ENCODE measurements at regions not wholly inside any gene's neighbourhood (a gene's known extent, or its start where the extent isn't known, plus 50 kb on each side); places are given as distances from the start of the nearest gene placed in this dataset.

- TF ChIP-seq EZH2phosphoT487 (IDR thresholded peaks at IDR 0.05; ENCODE audit: low read depth, severe bottlenecking, unreplicated experiment) (no peak), EZH2 (IDR thresholded peaks at IDR 0.05; ENCODE audit: borderline replicate concordance) (no peak), CTCF (IDR thresholded peaks at IDR 0.05; ENCODE audit: poor library complexity) (no peak)
- Histone ChIP-seq H4K20me1 (ENCODE audit: insufficient read depth, poor library complexity, severe bottlenecking) (no peaks in the 10 kb centered on the region), H3K4me1 (ENCODE audit: insufficient read depth) (no peaks in the 10 kb centered on the region), H3K9me2 (replicated peaks; ENCODE audit: insufficient read depth) (no peaks in the 10 kb centered on the region), H3K4me3 (no peak overlapping the region), H2AFZ (no peak overlapping the region), H3K27me3 (no peaks in the 10 kb centered on the region), H3K9me3 (ENCODE audit: low read depth) (no peaks in the 10 kb centered on the region), H3K27ac (no peak overlapping the region), H3K79me2 (no peaks in the 10 kb centered on the region), H3K36me3 (replicated peaks; ENCODE audit: insufficient read depth, low read depth) (no peaks in the 10 kb centered on the region), H3K4me2 (no peak overlapping the region)
- no peak for DNase-seq (ENCODE audit: low spot score)
- 96% methylated on average over 1 of the region's 1 CpG for WGBS (ENCODE audit: low lambda C conversion rate, missing lambda C conversion rate)
Measured at GRCh38 chr17:70936724-70937123, 767.4 kb downstream of the KCNJ2 start.

GRCh38 chr17:70938336-70938735 lies 769.0 kb downstream of the KCNJ2 start:
- Histone ChIP-seq H3K9me2 (replicated peaks; ENCODE audit: insufficient read depth) (no peaks in the 10 kb centered on the region), H4K20me1 (ENCODE audit: insufficient read depth, poor library complexity, severe bottlenecking) (no peaks in the 10 kb centered on the region), H3K27ac (no peak overlapping the region), H2AFZ (no peak overlapping the region), H3K36me3 (replicated peaks; ENCODE audit: insufficient read depth, low read depth) (no peaks in the 10 kb centered on the region), H3K27me3 (no peaks in the 10 kb centered on the region), H3K4me2 (no peak overlapping the region), H3K9me3 (ENCODE audit: low read depth) (no peaks in the 10 kb centered on the region), H3K4me3 (no peak overlapping the region), H3K4me1 (ENCODE audit: insufficient read depth) (no peaks in the 10 kb centered on the region), H3K79me2 (no peaks in the 10 kb centered on the region)
- TF ChIP-seq CTCF (IDR thresholded peaks at IDR 0.05; ENCODE audit: poor library complexity) = no peak
- TF ChIP-seq EZH2phosphoT487 (IDR thresholded peaks at IDR 0.05; ENCODE audit: low read depth, severe bottlenecking, unreplicated experiment) = no peak
- no peak for TF ChIP-seq EZH2 (IDR thresholded peaks at IDR 0.05; ENCODE audit: borderline replicate concordance)
- DNase-seq (ENCODE audit: low spot score) = peak; percentile 24
- 28% methylated on average over 7 of the region's 7 CpGs for WGBS (ENCODE audit: low lambda C conversion rate, missing lambda C conversion rate)

- H4K20me1 ChIP-seq (ENCODE audit: insufficient read depth, poor library complexity, severe bottlenecking) = no peaks in the 10 kb centered on the region
- 84% methylated on average over 5 of the region's 5 CpGs for WGBS (ENCODE audit: low lambda C conversion rate, missing lambda C conversion rate)
- H3K36me3 ChIP-seq (replicated peaks; ENCODE audit: insufficient read depth, low read depth) = no peaks in the 10 kb centered on the region
- H3K27me3 ChIP-seq = no peaks in the 10 kb centered on the region
- H3K4me1 ChIP-seq (ENCODE audit: insufficient read depth) = no peaks in the 10 kb centered on the region
- no peak overlapping the region for H2AFZ ChIP-seq
- no peak for DNase-seq (ENCODE audit: low spot score)
- no peaks in the 10 kb centered on the region for H3K9me3 ChIP-seq (ENCODE audit: low read depth)
- H3K79me2 ChIP-seq = no peaks in the 10 kb centered on the region
- H3K27ac ChIP-seq = no peak overlapping the region
- H3K9me2 ChIP-seq (replicated peaks; ENCODE audit: insufficient read depth) = no peaks in the 10 kb centered on the region
- no peak overlapping the region for H3K4me3 ChIP-seq
- no peak overlapping the region for H3K4me2 ChIP-seq
- no peak for TF ChIP-seq CTCF (IDR thresholded peaks at IDR 0.05; ENCODE audit: poor library complexity)
- no peak for TF ChIP-seq EZH2 (IDR thresholded peaks at IDR 0.05; ENCODE audit: borderline replicate concordance)
Measured at GRCh38 chr17:70945386-70945785, 776.1 kb downstream of the KCNJ2 start.

- no peaks in the 10 kb centered on the region for H3K27me3 ChIP-seq
- H3K27ac ChIP-seq = no peak overlapping the region
- no peaks in the 10 kb centered on the region for H3K4me1 ChIP-seq (ENCODE audit: insufficient read depth)
- H3K9me2 ChIP-seq (replicated peaks; ENCODE audit: insufficient read depth) = no peaks in the 10 kb centered on the region
- no peaks in the 10 kb centered on the region for H3K79me2 ChIP-seq
- no peak for DNase-seq (ENCODE audit: low spot score)
- H4K20me1 ChIP-seq (ENCODE audit: insufficient read depth, poor library complexity, severe bottlenecking) = no peaks in the 10 kb centered on the region
- no peaks in the 10 kb centered on the region for H3K9me3 ChIP-seq (ENCODE audit: low read depth)
- 94% methylated on average over 2 of the region's 2 CpGs for WGBS (ENCODE audit: low lambda C conversion rate, missing lambda C conversion rate)
- no peak overlapping the region for H2AFZ ChIP-seq
- TF ChIP-seq EZH2phosphoT487 (IDR thresholded peaks at IDR 0.05; ENCODE audit: low read depth, severe bottlenecking, unreplicated experiment) (no peak), EZH2 (IDR thresholded peaks at IDR 0.05; ENCODE audit: borderline replicate concordance) (no peak), CTCF (IDR thresholded peaks at IDR 0.05; ENCODE audit: poor library complexity) (no peak)
- H3K36me3 ChIP-seq (replicated peaks; ENCODE audit: insufficient read depth, low read depth) = no peaks in the 10 kb centered on the region
- H3K4me3 ChIP-seq = no peak overlapping the region
- no peak overlapping the region for H3K4me2 ChIP-seq
Measured at GRCh38 chr17:70947215-70947614, 777.9 kb downstream of the KCNJ2 start.

All from hepatocyte (in vitro differentiated cells).